HEK293T (cell line): ENCODE measurements at regions not wholly inside any gene's neighbourhood (a gene's known extent, or its start where the extent isn't known, plus 50 kb on each side); places are given as distances from the start of the nearest gene placed in this dataset.
"Not testable (repeated sequence)": the region's sequence is repeated elsewhere in the genome, so short reads cannot be mapped to it uniquely, and the experiment has no call there.

Experiments
- CTCF ChIA-PET: fragments of 350-600 bp; formaldehyde crosslinking; extraction: SDS; loops from one replicate; lab custom pipeline; 2021; ENCODE audit warnings: antibody characterized with exemption, inconsistent platforms; lab: Yijun Ruan, JAX
- POLR2A ChIA-PET: fragments of 350-600 bp; formaldehyde crosslinking; extraction: SDS; loops from one replicate; lab custom pipeline; 2020; ENCODE audit warnings: antibody characterized with exemption, inconsistent platforms; lab: Yijun Ruan, JAX
- DNase-seq: peaks from one replicate; pipeline ENCODE4 v3.0.0; 2012; ENCODE audit warnings: mixed read lengths; ENCODE audit errors: extremely low spot score
- ARNT ChIP-seq: fragments of 450-650 bp; IDR thresholded peaks from 2 replicates; pipeline ENCODE4 v1.6.1; 2017; ENCODE audit warnings: mild to moderate bottlenecking
- BHLHE40 ChIP-seq: fragments of 450-650 bp; IDR thresholded peaks from 2 replicates; pipeline ENCODE4 v1.6.1; 2016; ENCODE audit warnings: mild to moderate bottlenecking, moderate library complexity, borderline replicate concordance
- CTBP1 ChIP-seq: fragments of 450-650 bp; IDR thresholded peaks from 2 replicates; pipeline ENCODE4 v1.6.1; 2016; ENCODE audit warnings: borderline replicate concordance
- ELF4 ChIP-seq: fragments of 450-650 bp; IDR thresholded peaks from 2 replicates; pipeline ENCODE4 v1.6.1; 2017; ENCODE audit warnings: antibody characterized with exemption
- FOXA1 ChIP-seq: fragments of 450-650 bp; IDR thresholded peaks from 2 replicates; pipeline ENCODE4 v1.6.1; 2016; ENCODE audit warnings: mild to moderate bottlenecking
- FOXK2 ChIP-seq: fragments of 450-650 bp; IDR thresholded peaks from 2 replicates; pipeline ENCODE4 v1.6.1; 2016; ENCODE audit warnings: mild to moderate bottlenecking
- FOXM1 ChIP-seq: fragments of 450-650 bp; IDR thresholded peaks from 2 replicates; pipeline ENCODE4 v1.6.1; 2017; ENCODE audit warnings: mild to moderate bottlenecking, borderline replicate concordance
- HDGF ChIP-seq: fragments of 450-650 bp; IDR thresholded peaks from 2 replicates; pipeline ENCODE4 v1.6.1; 2017; ENCODE audit warnings: antibody characterized with exemption, borderline replicate concordance
- L3MBTL2 ChIP-seq: fragments of 450-650 bp; conservative IDR thresholded peaks from 2 replicates; pipeline ENCODE4 v1.6.1; 2016; ENCODE audit warnings: mild to moderate bottlenecking
- LEF1 ChIP-seq: fragments of 450-650 bp; IDR thresholded peaks from 2 replicates; pipeline ENCODE4 v1.6.1; 2017; ENCODE audit warnings: mild to moderate bottlenecking, borderline replicate concordance
- NFRKB ChIP-seq: fragments of 450-650 bp; IDR thresholded peaks from 2 replicates; pipeline ENCODE4 v1.6.1; 2016; ENCODE audit warnings: mild to moderate bottlenecking, moderate library complexity
- PKNOX1 ChIP-seq: fragments of 450-650 bp; IDR thresholded peaks from 2 replicates; pipeline ENCODE4 v1.6.1; 2016
- SP1 ChIP-seq: fragments of 450-650 bp; IDR thresholded peaks from 2 replicates; pipeline ENCODE4 v1.6.1; 2017
- SUZ12 ChIP-seq: fragments of 450-650 bp; IDR thresholded peaks from 2 replicates; pipeline ENCODE4 v1.6.1; 2016; ENCODE audit warnings: mild to moderate bottlenecking
- TARDBP ChIP-seq: fragments of 450-650 bp; IDR thresholded peaks from 2 replicates; pipeline ENCODE4 v1.6.1; 2016
- ZNF384 ChIP-seq: fragments of 450-650 bp; IDR thresholded peaks from 2 replicates; pipeline ENCODE4 v1.6.1; 2016

GRCh38 chr10:29387269-29387668 is 98.4 kb downstream of the LYZL1 start:
- no peak for DNase-seq
- CTCF ChIA-PET, result interaction anchor here (1.0 kb wide), 1 partner anchor 8 kb away, joined by 5 read pairs; no protein-coding TSS in a partner anchor
- POLR2A ChIA-PET, result no interaction called here
- no peak for TF ChIP-seq NFRKB
- no peak for TF ChIP-seq BHLHE40
- TF ChIP-seq FOXM1, result no peak
- no peak for TF ChIP-seq LEF1
- TF ChIP-seq FOXK2, result no peak
- no peak for TF ChIP-seq ARNT
- no peak for TF ChIP-seq ELF4
- TF ChIP-seq PKNOX1, result no peak
- TF ChIP-seq L3MBTL2, result no peak
- no peak for TF ChIP-seq FOXA1
- no peak for TF ChIP-seq TARDBP
- no peak for TF ChIP-seq CTBP1
- TF ChIP-seq SUZ12, result no peak
- TF ChIP-seq ZNF384, result no peak
- TF ChIP-seq HDGF, result no peak
- TF ChIP-seq SP1, result no peak

GRCh38 chr10:29388112-29388511 is 99.2 kb downstream of the LYZL1 start:
- CTCF ChIA-PET, DNase-seq, POLR2A ChIA-PET: not testable (repeated sequence)

- TF ChIP-seq HDGF (no peak), PKNOX1 (no peak), FOXA1 (no peak), ELF4 (no peak), FOXK2 (no peak), ZNF384 (no peak), SUZ12 (no peak), ARNT (no peak), TARDBP (no peak), SP1 (no peak), BHLHE40 (no peak)
- ChIA-PET POLR2A (interaction anchor here (1.0 kb wide), 1 partner anchor 721 kb away, joined by 3 read pairs; no protein-coding TSS in a partner anchor), CTCF (interaction anchor here (0.6 kb wide), 1 partner anchor 60 kb away, joined by 3 read pairs; no protein-coding TSS in a partner anchor)
- DNase-seq, result no peak
Measured at GRCh38 chr10:29389493-29389892, 100.6 kb downstream of the LYZL1 start.

GRCh38 chr10:29389935-29390334 is 101.1 kb downstream of the LYZL1 start:
- no peak for TF ChIP-seq HDGF
- no peak for TF ChIP-seq LEF1
- TF ChIP-seq L3MBTL2, result no peak
- TF ChIP-seq ARNT, result no peak
- ChIA-PET POLR2A (interaction anchor here (1.0 kb wide), 1 partner anchor 721 kb away, joined by 3 read pairs; no protein-coding TSS in a partner anchor), CTCF (no interaction called here)

GRCh38 chr10:29392376-29393021 is 103.6 kb downstream of the LYZL1 start:
- DNase-seq, result peak; percentile 32
- TF ChIP-seq L3MBTL2 (no peak), BHLHE40 (no peak), ZNF384 (no peak), CTBP1 (no peak), LEF1 (no peak)
- POLR2A ChIA-PET, result no interaction called here
- CTCF ChIA-PET, result interaction anchor here (0.6 to 1.4 kb wide), 7 partner anchors 12 to 71 kb away, joined by 3 to 9 read pairs (median 4); no protein-coding TSS in a partner anchor

More at GRCh38 chr10:29389935-29390334, 101.1 kb downstream of the LYZL1 start:
- no peak for DNase-seq

- POLR2A ChIA-PET, result interaction anchor here (1.1 kb wide), 1 partner anchor 15 kb away, joined by 4 read pairs; no protein-coding TSS in a partner anchor
- CTCF ChIA-PET, result interaction anchor here (0.5 to 1.2 kb wide), 3 partner anchors 8 to 494 kb away, joined by 3 to 5 read pairs (median 3); no protein-coding TSS in a partner anchor
- TF ChIP-seq BHLHE40 (no peak), TARDBP (no peak), CTBP1 (no peak), PKNOX1 (no peak), L3MBTL2 (no peak), FOXM1 (no peak), ZNF384 (no peak), FOXA1 (no peak), SP1 (no peak), FOXK2 (no peak), ELF4 (no peak), SUZ12 (no peak), ARNT (no peak)
- DNase-seq, result no peak
Measured at GRCh38 chr10:29394321-29394932, 105.6 kb downstream of the LYZL1 start.
